HL-60/S4 treated with retinoic acid at 250 ng/mL for 4 days and 3 days (cell line): ENCODE measurements at regions not wholly inside any gene's neighbourhood (a gene's known extent, or its start where the extent isn't known, plus 50 kb on each side); places are given as distances from the start of the nearest gene placed in this dataset.
"Not testable (repeated sequence)": the region's sequence is repeated elsewhere in the genome, so short reads cannot be mapped to it uniquely, and the experiment has no call there.

Experiments
- in situ Hi-C: fragments of 300-500 bp; cut with MboI; formaldehyde crosslinking; loops from 2 replicates; pipeline ENCODE4 v1.7.0; 2022; ENCODE audit warnings: low sequenced_read_pairs

GRCh38 chr2:118577202-118577601 is 270.2 kb downstream of the EN1 start:
- in situ Hi-C loops: no loop called here

- in situ Hi-C loops: no loop called here
These were observed 271.2 kb downstream of the EN1 start for GRCh38 chr2:118576109-118576855.

- in situ Hi-C loops: not testable (repeated sequence)
These were observed 275.1 kb downstream of the EN1 start for GRCh38 chr2:118572380-118572779.

- in situ Hi-C loops: no loop called here
These were observed 277.4 kb downstream of the EN1 start for GRCh38 chr2:118569876-118570535.

GRCh38 chr2:118568700-118569099 is 278.7 kb downstream of the EN1 start:
- in situ Hi-C loops: no loop called here

- in situ Hi-C loops: no loop called here
These were observed 281.5 kb downstream of the EN1 start for GRCh38 chr2:118565786-118566540.

GRCh38 chr2:118565301-118565700 is 282.1 kb downstream of the EN1 start:
- in situ Hi-C loops: no loop called here

GRCh38 chr2:118562144-118562543 is 285.3 kb downstream of the EN1 start:
- in situ Hi-C loops: no loop called here

- in situ Hi-C loops: no loop called here
These were observed 288.6 kb downstream of the EN1 start for GRCh38 chr2:118558846-118559245.

GRCh38 chr2:118557791-118558190 is 289.7 kb downstream of the EN1 start:
- in situ Hi-C loops: no loop called here

GRCh38 chr2:118557016-118557415 is 290.4 kb downstream of the EN1 start:
- in situ Hi-C loops: no loop called here

GRCh38 chr2:118554616-118555015 is 292.8 kb downstream of the EN1 start:
- in situ Hi-C loops: no loop called here

- in situ Hi-C loops: no loop called here
These were observed 297.9 kb downstream of the EN1 start for GRCh38 chr2:118549503-118549902.

- in situ Hi-C loops: no loop called here
These were observed 298.5 kb downstream of the EN1 start for GRCh38 chr2:118548880-118549488.

GRCh38 chr2:118539290-118539689 is 308.2 kb downstream of the EN1 start:
- in situ Hi-C loops: no loop called here

GRCh38 chr2:118536306-118536705 is 311.1 kb downstream of the EN1 start:
- in situ Hi-C loops: no loop called here

- in situ Hi-C loops: no loop called here
These were observed 311.6 kb downstream of the EN1 start for GRCh38 chr2:118535818-118536212.

- in situ Hi-C loops: no loop called here
These were observed 312.2 kb downstream of the EN1 start for GRCh38 chr2:118535171-118535817.

GRCh38 chr2:118530976-118531375 is 316.5 kb downstream of the EN1 start:
- in situ Hi-C loops: no loop called here

GRCh38 chr2:118529908-118530599 is 317.4 kb downstream of the EN1 start:
- in situ Hi-C loops: no loop called here
